Stimulated activated CD4-positive, alpha-beta T cell treated with anti-CD3 and anti-CD28 coated beads, Interleukin-4, amount 100 ng/mL, for 48 hours (primary cell): ENCODE measurements at regions not wholly inside any gene's neighbourhood (a gene's known extent, or its start where the extent isn't known, plus 50 kb on each side); places are given as distances from the start of the nearest gene placed in this dataset.

Experiments
- DNase-seq, 2 donors: peaks; one replicate each; pipeline ENCODE4 v3.0.0-alpha.2; 2020; ENCODE audit warnings: low read depth in 2 of 2

DNA sequence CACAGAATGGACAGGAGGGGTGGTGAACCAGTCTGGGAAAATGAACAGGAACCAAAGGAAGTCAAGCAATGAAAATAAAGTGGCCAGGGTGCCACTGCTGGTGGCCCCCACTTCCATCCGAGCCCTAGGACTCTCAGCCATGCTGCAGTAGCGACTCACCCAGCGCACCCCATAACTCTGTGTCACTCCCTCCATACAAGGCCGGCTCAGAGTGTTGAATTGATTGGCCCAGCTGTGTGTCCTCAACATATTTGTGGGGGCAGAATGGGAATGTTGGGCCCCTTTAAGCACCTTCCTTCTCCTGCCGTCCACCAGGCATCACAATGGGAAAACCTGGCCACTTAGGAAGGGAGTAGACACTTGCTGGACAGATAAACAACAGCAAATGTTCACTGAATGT is 169.0 kb upstream of the SDK2 start:
- no peak for DNase-seq

- no peak for DNase-seq
Measured at GRCh38 chr17:73814075-73814474, 169.8 kb upstream of the SDK2 start.

GRCh38 chr17:73815474-73815873 is 171.2 kb upstream of the SDK2 start:
- no peak for DNase-seq

DNA sequence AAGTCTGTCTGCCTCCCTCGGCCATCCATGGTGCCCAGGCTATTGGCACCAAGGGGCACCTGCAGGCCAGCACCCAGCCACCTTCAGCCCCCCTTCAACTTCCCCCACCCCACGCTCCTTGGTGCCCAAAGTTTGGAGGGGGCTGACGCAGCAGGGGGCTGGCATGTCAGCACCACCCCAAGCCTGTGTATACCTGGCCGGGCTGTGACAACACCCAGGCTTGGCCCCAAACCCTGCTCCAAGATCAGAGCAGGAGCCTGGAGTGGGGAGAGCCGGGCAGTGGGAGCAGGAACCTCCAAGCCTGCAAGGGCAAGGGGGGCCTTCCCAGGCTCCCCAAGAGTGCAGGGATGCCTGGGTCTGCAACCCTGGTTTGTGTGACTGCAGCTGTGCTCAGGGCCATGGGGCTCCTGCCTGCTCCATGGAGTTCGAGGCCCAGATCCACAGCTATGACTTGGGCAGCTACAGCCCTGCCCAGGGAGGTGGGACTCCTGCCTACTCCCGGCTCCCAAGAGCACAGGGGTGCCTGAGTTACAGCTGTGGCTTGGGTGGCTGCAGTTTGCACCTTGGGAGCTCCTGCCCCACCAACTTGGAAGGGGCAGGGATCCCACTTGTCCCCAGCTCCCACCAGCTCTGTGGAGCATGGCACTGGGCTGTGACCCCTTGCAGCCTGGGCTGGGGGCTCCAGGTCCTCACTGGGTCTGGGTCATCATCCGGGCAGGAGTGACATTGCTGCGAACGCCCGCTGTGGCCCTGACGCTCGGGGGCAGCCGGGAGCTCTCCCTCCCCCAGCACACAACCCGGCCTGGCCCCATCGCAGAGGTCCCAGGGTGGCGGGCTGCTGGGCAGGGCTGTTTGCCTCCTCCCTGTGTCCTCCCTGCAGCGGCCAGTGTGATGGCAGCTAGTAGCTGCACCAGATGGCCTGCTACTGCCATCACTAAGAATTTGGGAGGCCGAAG is 175.5 kb upstream of the SDK2 start:
- no peak for DNase-seq

- no peak for DNase-seq
Measured at GRCh38 chr17:73820686-73821448, 176.6 kb upstream of the SDK2 start.

GRCh38 chr17:73821665-73822064 is 177.4 kb upstream of the SDK2 start:
- DNase-seq = no peak

DNA sequence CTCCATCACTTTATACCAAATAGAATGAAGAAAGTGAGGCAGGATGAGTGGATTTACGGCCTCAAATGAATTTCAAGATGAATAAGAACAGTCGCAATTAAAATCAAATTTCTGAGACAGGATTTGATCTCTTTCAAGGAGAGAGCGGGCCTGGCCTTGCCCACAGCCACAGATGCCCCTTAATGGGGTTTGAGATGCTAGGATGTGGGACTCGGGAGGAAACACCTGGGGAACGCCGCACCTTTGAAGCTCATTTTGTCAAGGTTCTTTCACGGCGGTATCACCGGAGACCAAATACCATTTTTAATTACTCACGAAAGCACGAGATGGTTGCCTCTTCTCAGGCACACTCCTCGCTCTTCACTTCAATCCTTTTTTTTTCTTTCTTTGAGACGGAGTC is 178.1 kb upstream of the SDK2 start:
- no peak for DNase-seq

- DNase-seq = no peak
Measured at GRCh38 chr17:73823684-73824083, 179.4 kb upstream of the SDK2 start.

DNA sequence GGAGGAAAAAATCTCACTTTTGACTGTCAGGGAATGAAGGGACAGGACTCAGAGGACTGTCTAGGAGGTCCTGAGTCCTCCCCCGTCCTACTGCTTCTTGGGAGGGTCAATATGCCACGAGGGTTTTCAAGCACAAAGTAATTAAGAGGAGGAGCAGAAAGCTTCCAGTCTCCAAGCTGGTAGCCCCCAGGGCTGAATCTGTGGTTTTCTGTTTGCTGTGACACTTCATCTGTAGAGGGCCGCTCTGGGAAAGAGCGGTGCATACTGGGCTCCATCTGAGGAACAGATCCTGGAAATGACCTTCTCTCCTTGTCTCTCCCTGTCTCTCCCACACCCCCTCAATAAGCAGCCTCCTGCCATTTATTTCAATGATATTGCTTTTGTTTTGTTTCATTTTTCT is 180.1 kb upstream of the SDK2 start:
- DNase-seq = no peak

- no peak for DNase-seq
Measured at GRCh38 chr17:73826181-73826871, 182.1 kb upstream of the SDK2 start.

- DNase-seq = no peak
Measured at GRCh38 chr17:73826872-73827228, 182.6 kb upstream of the SDK2 start.

DNA sequence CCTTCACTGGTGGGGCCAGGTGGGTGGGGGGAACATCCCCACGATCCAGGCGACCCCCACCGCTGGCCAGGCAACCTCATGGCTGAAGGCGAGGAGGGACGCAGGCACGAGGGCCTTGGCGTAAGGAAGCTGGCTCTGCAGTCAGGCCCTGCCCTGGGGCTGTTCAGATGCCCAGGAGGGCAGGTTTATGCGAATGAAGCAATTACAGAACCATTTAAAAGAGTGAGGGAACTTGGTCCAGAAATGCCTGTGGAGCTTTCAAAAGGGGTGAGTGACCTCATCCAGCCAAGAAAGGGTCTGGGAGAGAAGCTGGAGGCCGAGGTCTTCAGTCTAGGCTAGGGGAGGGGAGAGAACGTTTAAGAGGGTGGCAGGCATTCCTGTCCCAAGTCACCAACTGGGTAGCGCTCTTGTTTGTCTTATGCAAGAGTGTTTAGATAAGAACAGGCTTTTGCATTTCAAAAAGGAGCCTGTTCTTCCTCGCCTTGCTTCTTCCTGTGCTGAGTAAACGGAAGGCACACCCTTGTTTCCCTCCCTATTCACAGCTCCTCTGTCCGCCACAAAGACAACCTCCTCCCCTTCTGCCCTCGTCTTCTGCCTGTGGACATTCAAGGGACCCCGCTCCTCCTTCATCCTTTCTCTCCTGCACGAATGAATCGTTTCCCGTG is 183.5 kb upstream of the SDK2 start:
- DNase-seq = no peak

DNA sequence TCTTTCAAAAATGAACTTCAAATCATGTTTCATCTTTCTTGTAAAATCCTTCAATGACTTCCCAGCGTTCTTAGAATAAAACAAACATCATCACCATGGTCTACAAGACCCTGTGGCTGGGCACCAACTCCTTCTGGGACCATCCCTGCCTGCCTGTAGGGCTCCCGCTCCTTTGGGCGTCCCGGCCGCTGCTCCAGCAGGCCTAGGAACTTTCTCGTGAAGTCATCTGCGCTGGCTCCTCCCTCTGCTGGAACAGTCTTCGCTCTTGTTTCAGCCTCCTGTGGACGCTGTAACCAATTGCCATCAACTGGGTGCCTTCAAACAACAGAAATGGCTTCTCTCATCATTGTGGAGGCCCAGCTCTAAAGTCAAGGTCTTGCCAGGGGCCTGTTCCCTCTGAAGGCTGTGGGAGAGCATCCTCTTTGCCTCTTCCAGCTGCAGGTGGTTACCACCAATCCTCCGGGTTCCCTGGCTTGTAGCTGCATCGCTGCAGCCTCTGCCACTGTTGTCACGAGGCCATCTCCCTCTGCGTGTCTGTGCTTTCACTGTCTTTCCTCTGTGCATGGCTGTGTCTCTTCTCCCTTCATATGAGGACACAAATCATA is 185.5 kb upstream of the SDK2 start:
- no peak for DNase-seq

DNA sequence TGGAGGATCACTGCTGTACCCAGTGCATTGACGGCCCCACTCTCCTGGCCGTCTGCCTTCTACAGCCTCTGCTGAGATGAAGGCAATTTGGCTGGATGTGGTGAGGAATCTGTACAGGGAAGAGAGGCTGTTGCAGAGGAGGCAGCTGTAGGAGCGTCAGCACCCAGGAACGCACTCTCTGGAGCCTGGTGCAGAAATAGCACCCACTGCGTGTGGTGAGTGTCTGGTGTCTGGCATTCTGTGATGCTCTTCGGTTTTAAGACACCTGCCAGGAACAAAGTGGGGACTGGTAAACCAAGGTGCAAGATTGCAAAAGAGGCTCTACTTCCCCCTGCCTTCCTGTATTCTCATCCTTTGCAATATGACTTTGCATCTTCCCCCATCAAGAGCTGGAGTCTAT is 187.5 kb upstream of the SDK2 start:
- DNase-seq = no peak

- no peak for DNase-seq
Measured at GRCh38 chr17:73833775-73834488, 189.7 kb upstream of the SDK2 start.

DNA sequence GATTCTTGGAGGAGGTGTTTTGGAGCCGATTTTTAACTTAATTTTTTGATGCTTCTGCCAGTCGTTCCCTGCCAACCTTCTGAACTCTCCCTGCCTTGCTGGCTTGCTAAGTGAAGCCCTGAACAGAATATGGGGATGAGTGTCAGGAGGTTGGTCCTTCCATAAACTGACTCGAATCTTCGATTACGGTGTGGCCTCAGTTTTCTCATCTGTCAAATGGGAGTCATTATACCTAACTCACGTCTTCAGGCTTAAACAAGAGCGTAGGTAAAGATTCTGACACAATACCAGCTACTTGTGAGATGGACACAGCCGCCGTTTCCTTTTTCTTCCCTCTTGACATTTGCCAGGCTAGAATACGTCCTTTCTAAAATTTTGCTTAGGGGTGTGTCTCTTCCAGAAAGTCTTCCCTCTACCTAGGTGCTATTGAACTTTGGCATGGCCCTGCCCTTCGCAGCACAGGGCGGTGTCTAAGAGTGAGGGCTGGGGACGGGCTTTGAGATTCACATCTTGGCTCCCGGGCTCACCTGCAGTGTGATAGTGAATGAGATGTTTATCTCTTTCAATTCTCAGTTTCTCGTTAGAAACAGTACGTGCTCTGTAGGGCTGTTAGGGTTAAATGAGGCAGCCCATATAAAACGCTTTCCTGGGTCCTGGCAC is 190.6 kb upstream of the SDK2 start:
- DNase-seq = no peak

- DNase-seq = no peak
Measured at GRCh38 chr17:73835605-73836004, 191.4 kb upstream of the SDK2 start.

- no peak for DNase-seq
Measured at GRCh38 chr17:73838815-73839214, 194.6 kb upstream of the SDK2 start.

GRCh38 chr17:73840829-73841228 is 196.6 kb upstream of the SDK2 start:
- DNase-seq = no peak

GRCh38 chr17:73841431-73842060 is 197.3 kb upstream of the SDK2 start:
- no peak for DNase-seq
